ENCODE measurements at regions not wholly inside any gene's neighbourhood (a gene's known extent, or its start where the extent isn't known, plus 50 kb on each side); places are given as distances from the start of the nearest gene placed in this dataset.

DNA sequence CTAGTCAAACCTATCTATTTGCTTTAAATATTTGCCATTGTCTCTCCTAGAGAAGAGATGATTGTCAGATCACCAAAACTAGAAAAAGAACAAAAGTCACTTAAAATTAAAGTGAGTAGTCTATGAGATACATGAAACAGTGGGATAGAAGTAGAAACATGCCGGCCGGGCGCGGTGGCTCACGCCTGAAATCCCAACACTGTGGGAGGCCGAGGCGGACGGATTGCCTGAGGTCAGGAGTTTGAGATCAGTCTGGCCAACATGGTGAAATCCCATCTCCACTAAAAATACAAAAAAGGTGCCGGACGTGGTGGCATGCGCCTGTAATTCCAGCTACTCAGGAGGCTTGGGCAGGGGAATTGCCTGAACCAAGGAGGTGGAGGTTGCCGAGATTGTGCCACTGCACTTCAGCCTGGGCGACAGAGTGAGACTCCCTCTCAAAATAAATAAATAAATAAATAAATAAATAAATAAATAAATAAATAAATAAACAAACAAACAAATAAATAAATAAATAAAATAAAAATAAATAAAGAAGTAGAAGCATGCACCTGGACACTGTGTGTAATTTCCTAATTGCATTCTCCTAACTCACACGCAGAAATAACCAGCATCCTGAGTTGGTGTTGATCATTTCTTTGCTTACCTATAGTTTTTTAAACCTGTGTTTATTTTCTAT, 299.5 kb downstream of the PDHA2 start:
- DNase-seq (ENCODE audit: insufficient read length, low spot score) (no peak), FAIRE-seq (no peak)
- TF ChIP-seq, protein P1, sequence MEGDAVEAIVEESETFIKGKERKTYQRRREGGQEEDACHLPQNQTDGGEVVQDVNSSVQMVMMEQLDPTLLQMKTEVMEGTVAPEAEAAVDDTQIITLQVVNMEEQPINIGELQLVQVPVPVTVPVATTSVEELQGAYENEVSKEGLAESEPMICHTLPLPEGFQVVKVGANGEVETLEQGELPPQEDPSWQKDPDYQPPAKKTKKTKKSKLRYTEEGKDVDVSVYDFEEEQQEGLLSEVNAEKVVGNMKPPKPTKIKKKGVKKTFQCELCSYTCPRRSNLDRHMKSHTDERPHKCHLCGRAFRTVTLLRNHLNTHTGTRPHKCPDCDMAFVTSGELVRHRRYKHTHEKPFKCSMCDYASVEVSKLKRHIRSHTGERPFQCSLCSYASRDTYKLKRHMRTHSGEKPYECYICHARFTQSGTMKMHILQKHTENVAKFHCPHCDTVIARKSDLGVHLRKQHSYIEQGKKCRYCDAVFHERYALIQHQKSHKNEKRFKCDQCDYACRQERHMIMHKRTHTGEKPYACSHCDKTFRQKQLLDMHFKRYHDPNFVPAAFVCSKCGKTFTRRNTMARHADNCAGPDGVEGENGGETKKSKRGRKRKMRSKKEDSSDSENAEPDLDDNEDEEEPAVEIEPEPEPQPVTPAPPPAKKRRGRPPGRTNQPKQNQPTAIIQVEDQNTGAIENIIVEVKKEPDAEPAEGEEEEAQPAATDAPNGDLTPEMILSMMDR (IDR thresholded peaks at IDR 0.05; ENCODE audit: insufficient read depth, missing control alignments): no peak

- DNase-seq (ENCODE audit: insufficient read length, low spot score) (no peak), FAIRE-seq (no peak)
- TF ChIP-seq, protein P1 (IDR thresholded peaks at IDR 0.05; ENCODE audit: insufficient read depth, missing control alignments): no peak
These were observed 305.7 kb downstream of the PDHA2 start for GRCh38 chr4:96145601-96146000.

GRCh38 chr4:96146686-96147085, 306.8 kb downstream of the PDHA2 start:
- TF ChIP-seq, protein P1 (IDR thresholded peaks at IDR 0.05; ENCODE audit: insufficient read depth, missing control alignments): no peak
- FAIRE-seq (no peak), DNase-seq (ENCODE audit: insufficient read length, low spot score) (no peak)

- TF ChIP-seq, protein P1 (IDR thresholded peaks at IDR 0.05; ENCODE audit: insufficient read depth, missing control alignments): no peak
- no peak for FAIRE-seq
- no peak for DNase-seq (ENCODE audit: insufficient read length, low spot score)
These were observed 310.0 kb downstream of the PDHA2 start for GRCh38 chr4:96149894-96150293.

GRCh38 chr4:96150466-96150865, 310.6 kb downstream of the PDHA2 start:
- FAIRE-seq (no peak), DNase-seq (ENCODE audit: insufficient read length, low spot score) (no peak)
- TF ChIP-seq, protein P1 (IDR thresholded peaks at IDR 0.05; ENCODE audit: insufficient read depth, missing control alignments): no peak

DNA sequence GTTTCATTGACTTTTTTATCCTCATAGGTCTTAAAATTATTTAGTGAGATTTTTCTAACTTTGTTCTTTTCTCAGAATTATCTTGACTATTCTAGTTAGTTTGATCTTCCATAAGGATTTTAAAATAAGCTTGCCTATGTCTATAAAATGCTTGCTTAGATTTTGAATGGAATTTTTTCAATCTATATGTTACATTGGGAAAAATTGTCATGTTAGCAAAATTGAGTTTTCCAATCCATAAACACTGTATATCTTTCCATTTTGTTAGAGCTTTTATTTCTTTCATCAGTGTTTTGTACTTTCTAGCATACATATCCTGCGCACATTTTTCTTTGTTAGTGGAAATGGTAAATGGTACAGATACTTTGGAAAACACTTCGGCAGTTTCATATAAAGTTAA, 312.9 kb downstream of the PDHA2 start:
- FAIRE-seq: no peak
- no peak for DNase-seq (ENCODE audit: insufficient read length, low spot score)
- TF ChIP-seq, protein P1 (IDR thresholded peaks at IDR 0.05; ENCODE audit: insufficient read depth, missing control alignments): no peak

DNA sequence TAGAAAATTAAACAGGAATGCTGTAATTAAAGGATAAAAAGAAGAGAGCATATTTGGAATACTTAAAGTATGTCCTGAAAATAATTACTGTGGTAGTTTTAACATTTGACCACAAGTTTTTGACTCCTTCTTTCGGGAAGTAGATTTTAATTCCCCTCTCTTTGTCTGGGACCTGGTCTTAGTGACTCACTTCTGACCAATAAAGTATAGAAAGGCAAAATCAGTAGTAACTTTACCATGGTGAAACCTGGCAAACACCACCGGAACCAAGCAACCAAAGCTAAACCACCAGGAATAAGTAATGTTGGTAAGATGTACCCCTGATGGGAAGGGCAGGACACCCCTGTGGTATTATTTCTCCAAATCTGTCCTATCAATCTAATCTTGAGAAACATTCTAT, 314.8 kb downstream of the PDHA2 start:
- FAIRE-seq (no peak), DNase-seq (ENCODE audit: insufficient read length, low spot score) (no peak)
- TF ChIP-seq, protein P1 (IDR thresholded peaks at IDR 0.05; ENCODE audit: insufficient read depth, missing control alignments): no peak
